ENCODE measurements at regions not wholly inside any gene's neighbourhood (a gene's known extent, or its start where the extent isn't known, plus 50 kb on each side); places are given as distances from the start of the nearest gene placed in this dataset.
A peak's percentile ranks its signal among the peaks of the same experiment; 100 is the strongest.

- no peak for DNase-seq (ENCODE audit: low spot score)
Observed at GRCh38 chr7:7051206-7051877, 131.0 kb upstream of the C1GALT1 start.

GRCh38 chr7:7054252-7054830 is 128.0 kb upstream of the C1GALT1 start:
- no peak for DNase-seq (ENCODE audit: low spot score)

- DNase-seq (ENCODE audit: low spot score): no peak
Observed at GRCh38 chr7:7060828-7061599, 121.3 kb upstream of the C1GALT1 start.

- no peak for DNase-seq (ENCODE audit: low spot score)
Observed at GRCh38 chr7:7077945-7078344, 104.4 kb upstream of the C1GALT1 start.

GRCh38 chr7:7080802-7081201 is 101.5 kb upstream of the C1GALT1 start:
- no peak for DNase-seq (ENCODE audit: low spot score)

- no peak for DNase-seq (ENCODE audit: low spot score)
Observed at GRCh38 chr7:7090460-7090859, 91.9 kb upstream of the C1GALT1 start.

GRCh38 chr7:7098280-7098818 is 84.0 kb upstream of the C1GALT1 start:
- no peak for DNase-seq (ENCODE audit: low spot score)

- peak; percentile 79 for DNase-seq (ENCODE audit: low spot score)
Observed at GRCh38 chr7:7099584-7100014, 82.7 kb upstream of the C1GALT1 start.

GRCh38 chr7:7100432-7100849 is 81.9 kb upstream of the C1GALT1 start:
- DNase-seq (ENCODE audit: low spot score): no peak

GRCh38 chr7:7102906-7103305 is 79.4 kb upstream of the C1GALT1 start:
- DNase-seq (ENCODE audit: low spot score): no peak

- DNase-seq (ENCODE audit: low spot score): peak; percentile 54
Observed at GRCh38 chr7:7103343-7104313, 78.7 kb upstream of the C1GALT1 start.

- no peak for DNase-seq (ENCODE audit: low spot score)
Observed at GRCh38 chr7:7104314-7104698, 78.0 kb upstream of the C1GALT1 start.

GRCh38 chr7:7104971-7105370 is 77.4 kb upstream of the C1GALT1 start:
- DNase-seq (ENCODE audit: low spot score): no peak

- DNase-seq (ENCODE audit: low spot score): no peak
Observed at GRCh38 chr7:7105800-7106582, 76.4 kb upstream of the C1GALT1 start.

GRCh38 chr7:7108931-7109330 is 73.4 kb upstream of the C1GALT1 start:
- DNase-seq (ENCODE audit: low spot score): no peak

- DNase-seq (ENCODE audit: low spot score): no peak
Observed at GRCh38 chr7:7109934-7110333, 72.4 kb upstream of the C1GALT1 start.

GRCh38 chr7:7110706-7111105 is 71.6 kb upstream of the C1GALT1 start:
- no peak for DNase-seq (ENCODE audit: low spot score)

GRCh38 chr7:7112868-7113267 is 69.5 kb upstream of the C1GALT1 start:
- no peak for DNase-seq (ENCODE audit: low spot score)

- DNase-seq (ENCODE audit: low spot score): no peak
Observed at GRCh38 chr7:7114575-7115291, 67.6 kb upstream of the C1GALT1 start.

GRCh38 chr7:7117935-7118586 is 64.3 kb upstream of the C1GALT1 start:
- no peak for DNase-seq (ENCODE audit: low spot score)
